ENCODE measurements at regions not wholly inside any gene's neighbourhood (a gene's known extent, or its start where the extent isn't known, plus 50 kb on each side); places are given as distances from the start of the nearest gene placed in this dataset.

DNA sequence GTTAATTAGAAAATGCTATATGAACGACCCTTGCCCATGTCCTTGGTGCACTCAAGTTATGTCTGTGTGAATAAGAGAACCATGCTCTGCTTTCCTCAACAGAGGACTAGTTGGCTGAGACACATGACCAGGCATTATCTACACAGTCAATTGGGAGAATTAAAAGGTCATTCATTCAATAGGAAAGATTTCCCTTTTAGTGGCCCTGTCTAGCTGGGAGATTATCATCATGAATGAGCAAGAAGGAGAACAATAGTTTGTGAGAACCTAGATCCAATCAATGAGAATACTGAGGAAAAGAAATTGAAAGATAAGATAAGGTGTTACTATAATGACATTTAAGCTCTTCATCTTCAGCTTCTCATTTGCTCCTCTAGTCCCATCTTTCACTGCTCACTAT is 1033.4 kb upstream of the LCORL start:
- in situ Hi-C loops (cut with MboI; ENCODE audit: low pct_ligation_motif_present in 1 of 4, low pct_unique_long_range_greater_than_20kb in 1 of 4, low sequenced_read_pairs in 3 of 4), result no loop called here
- no peaks in the 10 kb centered on the region for H3K9me3 ChIP-seq
- no peaks in the 10 kb centered on the region for H3K36me3 ChIP-seq
- no peak overlapping the region for H3K4me3 ChIP-seq
- no peak for DNase-seq
- 70% methylated on average over 1 of the region's 1 CpG; no CpG with 5 or more reads in 1 of the 2 donors for WGBS, 2 donors (ENCODE audit: low coverage in 1 of 2)
- no peak overlapping the region for H3K27ac ChIP-seq
- intact Hi-C loops (cut with DNase I; ENCODE audit: low total_unique reads), result no loop called here
- H3K27me3 ChIP-seq, result no peaks in the 10 kb centered on the region
- TF ChIP-seq EP300 (IDR thresholded peaks at IDR 0.05; ENCODE audit: low read depth) (no peak), POLR2A (IDR thresholded peaks at IDR 0.05) (no peak), POLR2AphosphoS5 (IDR thresholded peaks at IDR 0.05) (no peak)
- TF ChIP-seq, protein P1, sequence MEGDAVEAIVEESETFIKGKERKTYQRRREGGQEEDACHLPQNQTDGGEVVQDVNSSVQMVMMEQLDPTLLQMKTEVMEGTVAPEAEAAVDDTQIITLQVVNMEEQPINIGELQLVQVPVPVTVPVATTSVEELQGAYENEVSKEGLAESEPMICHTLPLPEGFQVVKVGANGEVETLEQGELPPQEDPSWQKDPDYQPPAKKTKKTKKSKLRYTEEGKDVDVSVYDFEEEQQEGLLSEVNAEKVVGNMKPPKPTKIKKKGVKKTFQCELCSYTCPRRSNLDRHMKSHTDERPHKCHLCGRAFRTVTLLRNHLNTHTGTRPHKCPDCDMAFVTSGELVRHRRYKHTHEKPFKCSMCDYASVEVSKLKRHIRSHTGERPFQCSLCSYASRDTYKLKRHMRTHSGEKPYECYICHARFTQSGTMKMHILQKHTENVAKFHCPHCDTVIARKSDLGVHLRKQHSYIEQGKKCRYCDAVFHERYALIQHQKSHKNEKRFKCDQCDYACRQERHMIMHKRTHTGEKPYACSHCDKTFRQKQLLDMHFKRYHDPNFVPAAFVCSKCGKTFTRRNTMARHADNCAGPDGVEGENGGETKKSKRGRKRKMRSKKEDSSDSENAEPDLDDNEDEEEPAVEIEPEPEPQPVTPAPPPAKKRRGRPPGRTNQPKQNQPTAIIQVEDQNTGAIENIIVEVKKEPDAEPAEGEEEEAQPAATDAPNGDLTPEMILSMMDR (IDR thresholded peaks at IDR 0.05), result no peak
- H3K4me1 ChIP-seq, result no peaks in the 10 kb centered on the region

DNA sequence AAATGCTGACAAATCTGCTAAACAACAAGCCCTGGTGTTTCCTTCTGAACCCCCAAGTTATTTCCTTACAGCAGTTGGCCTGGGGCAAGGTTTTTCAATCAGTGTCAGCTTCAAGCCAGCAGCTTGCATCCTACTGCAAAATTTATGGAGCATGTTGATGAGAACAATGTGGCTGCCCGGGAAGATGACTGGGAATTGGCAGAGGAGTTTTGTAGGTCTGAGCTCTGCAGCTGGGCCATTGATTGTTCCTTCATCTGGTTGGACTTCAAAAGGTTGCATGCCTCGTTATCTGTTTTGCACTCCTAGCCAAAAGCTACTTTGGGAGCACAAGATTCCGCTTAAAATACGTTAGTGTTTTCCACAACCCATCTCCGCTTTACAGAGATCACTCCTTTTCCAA is 1030.3 kb upstream of the LCORL start:
- Histone ChIP-seq H3K4me3 (no peak overlapping the region), H3K4me1 (no peaks in the 10 kb centered on the region), H3K9me3 (no peaks in the 10 kb centered on the region), H3K36me3 (no peaks in the 10 kb centered on the region), H3K27me3 (no peaks in the 10 kb centered on the region), H3K27ac (no peak overlapping the region)
- intact Hi-C loops (cut with DNase I; ENCODE audit: low total_unique reads) (no loop called here), in situ Hi-C loops (cut with MboI; ENCODE audit: low pct_ligation_motif_present in 1 of 4, low pct_unique_long_range_greater_than_20kb in 1 of 4, low sequenced_read_pairs in 3 of 4) (no loop called here)
- WGBS, 2 donors (ENCODE audit: low coverage in 1 of 2), result 50% methylated on average over 5 of the region's 5 CpGs; no CpG with 5 or more reads in 1 of the 2 donors
- no peak for TF ChIP-seq POLR2AphosphoS5 (IDR thresholded peaks at IDR 0.05)
- TF ChIP-seq, protein P1 (IDR thresholded peaks at IDR 0.05), result no peak
- TF ChIP-seq EP300 (IDR thresholded peaks at IDR 0.05; ENCODE audit: low read depth), result no peak
- no peak for TF ChIP-seq POLR2A (IDR thresholded peaks at IDR 0.05)
- no peak for DNase-seq

DNA sequence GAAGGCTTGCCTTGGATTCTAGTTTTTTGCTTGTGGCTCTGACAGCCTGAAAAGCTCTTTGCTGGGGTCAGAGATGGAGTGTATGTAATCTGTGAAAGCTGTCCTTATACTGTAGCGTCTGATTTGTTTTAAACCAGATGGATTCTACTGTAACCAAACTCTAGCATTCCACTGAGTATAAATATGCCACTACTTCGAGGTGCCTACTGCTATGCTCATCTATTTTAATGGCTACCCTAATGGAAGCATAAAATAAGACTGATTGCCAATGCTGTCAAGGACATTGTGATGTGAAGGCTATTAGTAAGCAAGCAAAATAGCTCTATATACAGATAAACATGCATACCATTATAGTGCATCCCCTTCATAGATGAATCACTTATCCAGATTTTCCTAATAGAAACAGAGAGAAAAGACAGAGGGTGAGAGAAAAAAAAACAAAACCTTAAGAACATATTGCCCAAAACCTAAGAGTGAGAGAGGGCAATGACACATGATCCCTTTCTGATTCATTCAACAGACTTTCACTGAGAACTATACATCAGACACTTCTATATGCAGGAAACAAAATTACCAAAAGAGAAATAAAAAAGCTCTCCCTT is 1025.8 kb upstream of the LCORL start:
- no peaks in the 10 kb centered on the region for H3K9me3 ChIP-seq
- intact Hi-C loops (cut with DNase I; ENCODE audit: low total_unique reads) (no loop called here), in situ Hi-C loops (cut with MboI; ENCODE audit: low pct_ligation_motif_present in 1 of 4, low pct_unique_long_range_greater_than_20kb in 1 of 4, low sequenced_read_pairs in 3 of 4) (no loop called here)
- H3K4me3 ChIP-seq, result no peak overlapping the region
- H3K27me3 ChIP-seq, result no peaks in the 10 kb centered on the region
- WGBS, 2 donors (ENCODE audit: low coverage in 1 of 2), result 65 to 83% methylated on average over 1 to 2 of the region's 2 CpGs
- no peaks in the 10 kb centered on the region for H3K4me1 ChIP-seq
- no peak overlapping the region for H3K27ac ChIP-seq
- no peaks in the 10 kb centered on the region for H3K36me3 ChIP-seq
- no peak for DNase-seq
- TF ChIP-seq POLR2AphosphoS5 (IDR thresholded peaks at IDR 0.05) (no peak), POLR2A (IDR thresholded peaks at IDR 0.05) (no peak), EP300 (IDR thresholded peaks at IDR 0.05; ENCODE audit: low read depth) (no peak)
- TF ChIP-seq, protein P1 (IDR thresholded peaks at IDR 0.05), result no peak

DNA sequence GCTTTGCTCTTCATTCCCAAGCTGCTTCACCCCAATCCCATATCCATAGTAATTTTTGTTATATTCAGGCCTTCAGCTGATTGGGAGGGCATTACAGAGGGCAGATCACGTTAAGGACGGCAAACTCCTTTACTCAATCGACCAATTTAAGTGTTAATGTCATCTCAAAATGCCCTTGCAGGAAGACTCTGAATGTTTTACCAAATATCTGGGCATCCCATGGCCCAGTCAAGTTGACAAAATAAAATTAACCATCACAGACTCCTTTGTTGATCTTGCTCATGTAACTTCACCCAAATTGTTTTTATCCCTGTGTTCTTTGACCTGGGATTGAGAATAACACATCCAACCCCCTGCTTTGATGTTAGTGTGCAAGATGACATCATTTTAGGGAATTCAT is 1018.3 kb upstream of the LCORL start:
- no peak for DNase-seq
- in situ Hi-C loops (cut with MboI; ENCODE audit: low pct_ligation_motif_present in 1 of 4, low pct_unique_long_range_greater_than_20kb in 1 of 4, low sequenced_read_pairs in 3 of 4), result no loop called here
- intact Hi-C loops (cut with DNase I; ENCODE audit: low total_unique reads), result no loop called here
- Histone ChIP-seq H3K27me3 (no peaks in the 10 kb centered on the region), H3K4me3 (no peak overlapping the region), H3K9me3 (no peaks in the 10 kb centered on the region), H3K36me3 (no peaks in the 10 kb centered on the region), H3K4me1 (no peaks in the 10 kb centered on the region), H3K27ac (no peak overlapping the region)
- TF ChIP-seq POLR2A (IDR thresholded peaks at IDR 0.05), result no peak
- TF ChIP-seq, protein P1 (IDR thresholded peaks at IDR 0.05), result no peak
- TF ChIP-seq EP300 (IDR thresholded peaks at IDR 0.05; ENCODE audit: low read depth), result no peak
- TF ChIP-seq POLR2AphosphoS5 (IDR thresholded peaks at IDR 0.05), result no peak
- 78 to 100% methylated on average over 1 to 3 of the region's 3 CpGs for WGBS, 2 donors (ENCODE audit: low coverage in 1 of 2)

Data from transverse colon (tissue), 4 donors.